Mesenchymal stem cell (in vitro differentiated cells and primary cell): ENCODE measurements at regions not wholly inside any gene's neighbourhood (a gene's known extent, or its start where the extent isn't known, plus 50 kb on each side); places are given as distances from the start of the nearest gene placed in this dataset.

Source experiments
- DNase-seq: peaks from one replicate; pipeline ENCODE4 v3.0.0-alpha.2; 2013
- H2AFZ ChIP-seq: one replicate; pipeline ENCODE4 v1.6.1; 2013; ENCODE audit warnings: low read depth, mild to moderate bottlenecking, control low read depth, inconsistent platforms, low read length, moderate library complexity
- H2AK5ac ChIP-seq: 2 replicates; pipeline ENCODE4 v1.6.1; 2013; ENCODE audit warnings: low read length, moderate library complexity, mild to moderate bottlenecking, inconsistent platforms; ENCODE audit not compliant: severe bottlenecking
- H2BK120ac ChIP-seq: one replicate; pipeline ENCODE4 v1.6.1; 2013; ENCODE audit warnings: low read depth, mild to moderate bottlenecking, inconsistent platforms, low read length, moderate library complexity
- H2BK12ac ChIP-seq, 2 experiments: one replicate each; pipeline ENCODE4 v1.6.1; 2013; ENCODE audit warnings: inconsistent platforms in 2 of 2, low read length in 2 of 2, mild to moderate bottlenecking in 2 of 2, moderate library complexity in 2 of 2, control low read depth in 1 of 2
- H2BK15ac ChIP-seq: one replicate; pipeline ENCODE4 v1.6.1; 2013; ENCODE audit warnings: mild to moderate bottlenecking, low read depth, inconsistent platforms; ENCODE audit not compliant: poor library complexity, severe bottlenecking
- H2BK5ac ChIP-seq: 2 replicates; pipeline ENCODE4 v1.6.1; 2013; ENCODE audit warnings: low read depth, mild to moderate bottlenecking, low read length, control low read depth, inconsistent platforms; ENCODE audit not compliant: poor library complexity, severe bottlenecking
- H3K14ac ChIP-seq, 2 experiments: one replicate each; pipeline ENCODE4 v1.6.1; 2013; ENCODE audit warnings: inconsistent platforms in 2 of 2, low read length in 2 of 2, control low read depth in 1 of 2, mild to moderate bottlenecking in 1 of 2, moderate library complexity in 1 of 2
- H3K18ac ChIP-seq, 2 experiments: one replicate each; pipeline ENCODE4 v1.6.1; 2013; ENCODE audit warnings: inconsistent platforms in 2 of 2, low read length in 2 of 2, control low read depth in 1 of 2, low read depth in 1 of 2, mild to moderate bottlenecking in 1 of 2
- H3K23ac ChIP-seq, 2 experiments: one replicate each; pipeline ENCODE4 v1.6.1; 2013; ENCODE audit warnings: inconsistent platforms in 2 of 2, low read length in 2 of 2, mild to moderate bottlenecking in 2 of 2, moderate library complexity in 2 of 2, control low read depth in 1 of 2
- H3K27ac ChIP-seq: 2 replicates; pipeline ENCODE4 v1.5.1; 2013; ENCODE audit warnings: mild to moderate bottlenecking, moderate library complexity, low read length, control low read depth, inconsistent platforms; ENCODE audit not compliant: poor library complexity, severe bottlenecking
- H3K27me3 ChIP-seq, 2 experiments: 2 replicates each; pipeline versions ENCODE4 v1.6.1 to v1.7.0; 2013; ENCODE audit warnings: low read length in 2 of 2, mild to moderate bottlenecking in 2 of 2, moderate library complexity in 2 of 2, control low read depth in 1 of 2, inconsistent platforms in 1 of 2; ENCODE audit not compliant: control insufficient read depth in 1 of 2, insufficient read depth in 1 of 2
- H3K36me3 ChIP-seq, 2 experiments: 2 replicates each; pipeline versions ENCODE4 v1.6.1 to v1.7.0; 2013; ENCODE audit warnings: low read length in 2 of 2, control low read depth in 1 of 2, inconsistent platforms in 1 of 2, low read depth in 1 of 2, mild to moderate bottlenecking in 1 of 2; ENCODE audit not compliant: insufficient read depth in 2 of 2, control insufficient read depth in 1 of 2
- H3K4ac ChIP-seq, 2 experiments: one replicate each; pipeline ENCODE4 v1.6.1; 2013; ENCODE audit warnings: inconsistent platforms in 2 of 2, low read length in 2 of 2, mild to moderate bottlenecking in 2 of 2, moderate library complexity in 2 of 2, control low read depth in 1 of 2, low read depth in 1 of 2
- H3K4me1 ChIP-seq: 2 replicates; pipeline ENCODE4 v1.6.1; 2013; ENCODE audit warnings: low read depth, low read length, control low read depth; ENCODE audit not compliant: control insufficient read depth, insufficient read depth
- H3K4me2 ChIP-seq: 2 replicates; pipeline ENCODE4 v1.6.1; 2013; ENCODE audit warnings: low read length, mild to moderate bottlenecking, inconsistent platforms; ENCODE audit not compliant: poor library complexity, severe bottlenecking
- H3K4me3 ChIP-seq, 2 experiments: 2 replicates each; pipeline versions ENCODE4 v1.5.1 to v1.7.0; 2013; ENCODE audit warnings: low read length in 2 of 2, mild to moderate bottlenecking in 2 of 2, control low read depth in 1 of 2, low read depth in 1 of 2; ENCODE audit not compliant: insufficient read depth in 1 of 2
- H3K79me1 ChIP-seq: replicated peaks from 2 replicates; pipeline ENCODE4 v1.6.1; 2013; ENCODE audit warnings: mild to moderate bottlenecking, control low read depth, low read length, inconsistent platforms; ENCODE audit not compliant: poor library complexity, severe bottlenecking
- H3K9ac ChIP-seq: 2 replicates; pipeline ENCODE4 v1.7.0; 2013; ENCODE audit warnings: mild to moderate bottlenecking, low read length, moderate library complexity
- H3K9me3 ChIP-seq: 2 replicates; pipeline ENCODE4 v1.7.0; 2013; ENCODE audit warnings: mild to moderate bottlenecking, low read length; ENCODE audit not compliant: control insufficient read depth
- H4K8ac ChIP-seq: one replicate; pipeline ENCODE4 v1.6.1; 2013; ENCODE audit warnings: inconsistent platforms, mild to moderate bottlenecking, low read length, moderate library complexity
- H4K91ac ChIP-seq: one replicate; pipeline ENCODE4 v1.6.1; 2013; ENCODE audit warnings: mild to moderate bottlenecking, low read length, inconsistent platforms
- WGBS: methylation state at CpG from one replicate; pipeline ENCODE4 v1.1.7; 2013; ENCODE audit warnings: mixed read lengths; 5-methylcytosine and 5-hydroxymethylcytosine counted together

DNA sequence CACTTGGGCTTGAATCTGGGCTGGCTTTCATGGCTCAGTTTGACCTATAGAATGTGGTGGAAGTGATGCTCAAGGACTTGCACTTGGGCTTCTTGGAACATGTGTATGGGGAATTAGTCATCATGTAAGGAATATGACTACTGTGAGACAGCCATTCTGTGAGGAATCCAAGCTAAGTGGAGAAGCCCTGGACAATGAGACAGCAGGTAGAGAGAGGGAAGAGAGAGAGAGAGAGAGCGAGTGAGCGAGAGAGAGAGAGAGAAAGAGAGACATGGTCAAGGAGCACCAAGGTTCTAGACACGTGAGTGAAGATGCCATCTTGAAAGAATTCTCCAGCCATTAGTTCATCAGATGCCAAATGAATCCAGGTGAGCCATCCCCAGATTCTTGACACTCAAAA is 261.6 kb upstream of the SORL1-AS1 start:
- H3K4me3 ChIP-seq, result no peak overlapping the region
- H4K91ac ChIP-seq, result no peak overlapping the region
- H3K36me3 ChIP-seq, result no peaks in the 10 kb centered on the region
- no peak overlapping the region for H3K14ac ChIP-seq
- no peaks in the 10 kb centered on the region for H3K27me3 ChIP-seq
- no peak overlapping the region for H3K23ac ChIP-seq
- H3K4ac ChIP-seq, result no peak overlapping the region
- H4K8ac ChIP-seq, result no peak overlapping the region
- no peak overlapping the region for H2BK5ac ChIP-seq
- H3K4me1 ChIP-seq, result no peaks in the 10 kb centered on the region
- H3K9me3 ChIP-seq, result no peaks in the 10 kb centered on the region
- no peak overlapping the region for H3K4me2 ChIP-seq
- no peak overlapping the region for H3K27ac ChIP-seq
- H2AK5ac ChIP-seq, result no peak overlapping the region
- H3K79me1 ChIP-seq, result no peaks in the 10 kb centered on the region
- H3K18ac ChIP-seq, result no peak overlapping the region
- H2AFZ ChIP-seq, result no peak overlapping the region
- no peak for DNase-seq
- no peak overlapping the region for H3K9ac ChIP-seq
- H2BK15ac ChIP-seq, result no peak overlapping the region
- WGBS, result 89% methylated on average over 3 of the region's 3 CpGs
- H2BK120ac ChIP-seq, result no peak overlapping the region
- H2BK12ac ChIP-seq, result no peak overlapping the region

DNA sequence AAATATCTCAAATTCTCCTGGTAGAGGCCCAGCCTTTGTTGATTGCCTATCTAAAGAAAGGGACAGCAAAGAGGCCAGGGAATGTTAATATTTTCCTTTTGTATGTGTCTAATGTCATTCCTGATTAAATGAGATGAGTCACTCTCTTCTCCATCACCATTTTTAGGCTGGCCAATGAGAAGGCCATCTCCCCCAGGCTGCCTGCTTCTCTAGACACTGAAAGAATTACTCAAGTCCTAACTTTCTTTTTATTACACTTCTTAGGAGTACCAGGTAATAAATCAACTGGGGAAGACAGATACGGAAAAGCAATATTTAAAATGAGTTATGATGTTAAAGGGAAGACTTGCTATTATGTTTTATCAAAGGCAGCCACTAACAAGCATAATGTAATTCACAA is 259.2 kb upstream of the SORL1-AS1 start:
- Histone ChIP-seq H3K18ac (no peak overlapping the region), H2AFZ (no peak overlapping the region), H3K4me2 (no peak overlapping the region), H3K4me1 (no peaks in the 10 kb centered on the region), H2BK5ac (no peak overlapping the region), H3K9me3 (no peaks in the 10 kb centered on the region), H3K27ac (no peak overlapping the region), H3K4me3 (no peak overlapping the region), H3K14ac (no peak overlapping the region), H2BK120ac (no peak overlapping the region), H2BK12ac (no peak overlapping the region), H2BK15ac (no peak overlapping the region), H3K4ac (no peak overlapping the region), H3K79me1 (no peaks in the 10 kb centered on the region), H3K36me3 (no peaks in the 10 kb centered on the region), H3K23ac (no peak overlapping the region), H4K8ac (no peak overlapping the region), H4K91ac (no peak overlapping the region), H2AK5ac (no peak overlapping the region), H3K9ac (no peak overlapping the region), H3K27me3 (no peaks in the 10 kb centered on the region)
- no peak for DNase-seq
- WGBS, result no CpG with 5 or more reads among the region's 1 CpG

DNA sequence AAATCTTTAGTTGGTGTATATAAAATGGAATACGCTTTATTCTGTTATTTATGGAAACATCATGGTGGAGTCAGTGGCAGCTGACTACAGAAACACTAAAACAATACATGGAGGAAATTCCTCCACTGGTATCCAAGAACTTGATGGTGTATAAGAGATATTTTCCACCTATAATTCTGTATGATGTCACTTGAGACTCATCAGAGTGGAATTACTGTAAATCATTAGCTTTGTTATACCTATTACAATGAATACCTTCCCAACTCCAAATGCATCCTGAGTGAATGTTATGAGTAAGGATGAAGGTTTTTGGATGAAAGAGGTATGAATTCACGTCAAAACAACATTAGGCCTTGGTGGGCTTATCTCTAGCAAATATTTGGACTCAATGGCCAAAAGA is 258.5 kb upstream of the SORL1-AS1 start:
- Histone ChIP-seq H3K79me1 (no peaks in the 10 kb centered on the region), H3K4me3 (no peak overlapping the region), H3K18ac (no peak overlapping the region), H4K8ac (no peak overlapping the region), H2AFZ (no peak overlapping the region), H3K36me3 (no peaks in the 10 kb centered on the region), H3K23ac (no peak overlapping the region), H2BK15ac (no peak overlapping the region), H3K14ac (no peak overlapping the region), H3K4ac (no peak overlapping the region), H2AK5ac (no peak overlapping the region), H2BK120ac (no peak overlapping the region), H3K9me3 (no peaks in the 10 kb centered on the region), H3K9ac (no peak overlapping the region), H2BK12ac (no peak overlapping the region), H4K91ac (no peak overlapping the region), H3K27me3 (no peaks in the 10 kb centered on the region), H3K4me2 (no peak overlapping the region), H3K27ac (no peak overlapping the region), H2BK5ac (no peak overlapping the region), H3K4me1 (no peaks in the 10 kb centered on the region)
- no peak for DNase-seq
- 87% methylated on average over 1 of the region's 2 CpGs for WGBS

DNA sequence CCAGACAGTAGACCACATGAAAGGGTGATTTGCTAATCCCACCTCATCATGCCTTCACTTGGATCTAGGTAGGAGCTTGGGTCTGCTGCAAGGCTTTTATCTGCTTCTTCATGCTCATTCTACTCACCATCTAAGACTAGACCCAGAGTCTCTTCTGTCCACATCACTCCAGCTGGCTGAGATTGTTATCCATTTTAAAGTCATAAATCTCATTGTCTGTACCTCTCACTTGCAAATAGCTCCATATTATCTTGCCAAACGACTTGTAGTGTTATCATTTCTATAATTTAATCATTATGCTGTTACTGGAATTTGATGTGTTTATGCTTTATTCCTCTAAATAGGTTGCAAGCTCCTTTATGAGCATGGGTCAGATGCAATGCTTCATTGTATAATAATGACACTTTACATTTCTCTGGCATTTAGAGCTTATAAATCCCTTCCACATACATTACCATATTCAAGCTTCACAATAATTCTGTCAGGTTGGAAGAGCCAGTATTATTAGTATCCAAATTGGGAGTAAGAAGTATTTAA is 254.2 kb upstream of the SORL1-AS1 start:
- H4K91ac ChIP-seq, result no peak overlapping the region
- H3K9me3 ChIP-seq, result no peaks in the 10 kb centered on the region
- no peak overlapping the region for H3K18ac ChIP-seq
- no peak overlapping the region for H3K9ac ChIP-seq
- no peaks in the 10 kb centered on the region for H3K4me1 ChIP-seq
- no peak overlapping the region for H2AFZ ChIP-seq
- H3K4me2 ChIP-seq, result no peak overlapping the region
- no CpG with 5 or more reads among the region's 1 CpG for WGBS
- peaks cover 5 to 8% of the 10 kb centered on the region in 2 experiments for H3K27me3 ChIP-seq
- no peak overlapping the region for H2AK5ac ChIP-seq
- no peaks in the 10 kb centered on the region for H3K36me3 ChIP-seq
- H2BK15ac ChIP-seq, result no peak overlapping the region
- H3K4me3 ChIP-seq, result no peak overlapping the region
- DNase-seq, result no peak
- no peaks in the 10 kb centered on the region for H3K79me1 ChIP-seq
- no peak overlapping the region for H2BK12ac ChIP-seq
- no peak overlapping the region for H3K27ac ChIP-seq
- no peak overlapping the region for H3K23ac ChIP-seq
- H2BK5ac ChIP-seq, result no peak overlapping the region
- no peak overlapping the region for H2BK120ac ChIP-seq
- H3K4ac ChIP-seq, result no peak overlapping the region
- no peak overlapping the region for H4K8ac ChIP-seq
- H3K14ac ChIP-seq, result no peak overlapping the region
